ENCODE measurements at regions not wholly inside any gene's neighbourhood (a gene's known extent, or its start where the extent isn't known, plus 50 kb on each side); places are given as distances from the start of the nearest gene placed in this dataset.

GRCh38 chr9:91132576-91133073 is 229.1 kb downstream of the AUH start:
- H3K27ac Mint-ChIP-seq: no peak overlapping the region
- H3K4me3 ChIP-seq (ENCODE audit: control extremely low read depth in 1 of 5, extremely low read depth in 1 of 5, insufficient read depth in 1 of 5, low read depth in 2 of 5, low read length in 4 of 5): no peak overlapping the region
- ATAC-seq (ENCODE audit: low read depth): no peak
- DNase-seq: no peak
- H3K4me2 ChIP-seq (replicated peaks; ENCODE audit: low read depth, low read length, poor library complexity, severe bottlenecking): no peak overlapping the region
- no peak overlapping the region for H3K9ac ChIP-seq (ENCODE audit: low read length)
- no peaks in the 10 kb centered on the region for H3K9me3 Mint-ChIP-seq (ENCODE audit: insufficient read depth)
- TF ChIP-seq EZH2 (IDR thresholded peaks at IDR 0.05; ENCODE audit: borderline replicate concordance, insufficient read depth, low read depth, low read length, poor library complexity, severe bottlenecking) (no peak), CTCF (IDR thresholded peaks at IDR 0.05) (no peak)
- H3K79me2 ChIP-seq (ENCODE audit: control insufficient read depth, insufficient read depth, low read length): no peaks in the 10 kb centered on the region
- ChIA-PET CTCF (no interaction called here), POLR2A (no interaction called here)
- H3K4me3 Mint-ChIP-seq: no peak overlapping the region
- H3K27me3 ChIP-seq (replicated peaks in 1 of 4; ENCODE audit: control extremely low read depth in 1 of 4, control insufficient read depth in 3 of 4, insufficient read depth in 4 of 4, low read length in 3 of 4): no peaks in the 10 kb centered on the region
- H3K4me1 Mint-ChIP-seq: no peaks in the 10 kb centered on the region
- no peaks in the 10 kb centered on the region for H3K36me3 ChIP-seq (replicated peaks in 1 of 2; ENCODE audit: control extremely low read depth in 1 of 2, control insufficient read depth in 1 of 2, extremely low read depth in 1 of 2, insufficient read depth in 2 of 2, low read length in 1 of 2)
- H3K27ac ChIP-seq (ENCODE audit: low read length in 2 of 2): no peak overlapping the region
- no peaks in the 10 kb centered on the region for H3K4me1 ChIP-seq (ENCODE audit: control insufficient read depth in 2 of 2, insufficient read depth in 2 of 2, low read length in 2 of 2)
- intact Hi-C loops (cut with micrococcal nuclease): no loop called here
- no peaks in the 10 kb centered on the region for H4K20me1 ChIP-seq (ENCODE audit: control insufficient read depth, insufficient read depth, low read length, poor library complexity, severe bottlenecking)
- H3K27me3 Mint-ChIP-seq: peaks cover 3% of the 10 kb centered on the region
- peaks cover 0 to 2% (median 0%) of the 10 kb centered on the region in 3 donors for H3K9me3 ChIP-seq (ENCODE audit: control extremely low read depth in 1 of 3, control insufficient read depth in 2 of 3, insufficient read depth in 1 of 3, low read length in 2 of 3)
- H2AFZ ChIP-seq (ENCODE audit: insufficient read depth, low read depth, low read length, poor library complexity, severe bottlenecking): no peak overlapping the region
- 100% methylated on average over 1 of the region's 3 CpGs for WGBS (ENCODE audit: insufficient coverage)

- ChIA-PET POLR2A (no interaction called here), CTCF (no interaction called here)
- no peak overlapping the region for H3K4me3 Mint-ChIP-seq
- Histone ChIP-seq H3K4me3 (ENCODE audit: control extremely low read depth in 1 of 5, extremely low read depth in 1 of 5, insufficient read depth in 1 of 5, low read depth in 2 of 5, low read length in 4 of 5) (no peak overlapping the region), H3K4me2 (replicated peaks; ENCODE audit: low read depth, low read length, poor library complexity, severe bottlenecking) (no peak overlapping the region), H3K79me2 (ENCODE audit: control insufficient read depth, insufficient read depth, low read length) (no peaks in the 10 kb centered on the region), H3K27me3 (replicated peaks in 1 of 4; ENCODE audit: control extremely low read depth in 1 of 4, control insufficient read depth in 3 of 4, insufficient read depth in 4 of 4, low read length in 3 of 4) (no peaks in the 10 kb centered on the region), H3K4me1 (ENCODE audit: control insufficient read depth in 2 of 2, insufficient read depth in 2 of 2, low read length in 2 of 2) (no peaks in the 10 kb centered on the region), H3K27ac (ENCODE audit: low read length in 2 of 2) (no peak overlapping the region), H3K9ac (ENCODE audit: low read length) (no peak overlapping the region), H3K36me3 (replicated peaks in 1 of 2; ENCODE audit: control extremely low read depth in 1 of 2, control insufficient read depth in 1 of 2, extremely low read depth in 1 of 2, insufficient read depth in 2 of 2, low read length in 1 of 2) (no peaks in the 10 kb centered on the region), H3K9me3 (ENCODE audit: control extremely low read depth in 1 of 3, control insufficient read depth in 2 of 3, insufficient read depth in 1 of 3, low read length in 2 of 3) (peaks cover 0 to 2% (median 0%) of the 10 kb centered on the region in 3 donors), H4K20me1 (ENCODE audit: control insufficient read depth, insufficient read depth, low read length, poor library complexity, severe bottlenecking) (no peaks in the 10 kb centered on the region), H2AFZ (ENCODE audit: insufficient read depth, low read depth, low read length, poor library complexity, severe bottlenecking) (no peak overlapping the region)
- no peak overlapping the region for H3K27ac Mint-ChIP-seq
- H3K27me3 Mint-ChIP-seq: peaks cover 3% of the 10 kb centered on the region
- no peaks in the 10 kb centered on the region for H3K4me1 Mint-ChIP-seq
- no CpG with 5 or more reads among the region's 2 CpGs for WGBS (ENCODE audit: insufficient coverage)
- TF ChIP-seq CTCF (IDR thresholded peaks at IDR 0.05) (no peak), EZH2 (IDR thresholded peaks at IDR 0.05; ENCODE audit: borderline replicate concordance, insufficient read depth, low read depth, low read length, poor library complexity, severe bottlenecking) (no peak)
- intact Hi-C loops (cut with micrococcal nuclease): no loop called here
- no peaks in the 10 kb centered on the region for H3K9me3 Mint-ChIP-seq (ENCODE audit: insufficient read depth)
- no peak for DNase-seq
- no peak for ATAC-seq (ENCODE audit: low read depth)
These were observed 227.1 kb downstream of the AUH start for GRCh38 chr9:91134608-91135007.
